ENCODE measurements at regions not wholly inside any gene's neighbourhood (a gene's known extent, or its start where the extent isn't known, plus 50 kb on each side); places are given as distances from the start of the nearest gene placed in this dataset.

DNA sequence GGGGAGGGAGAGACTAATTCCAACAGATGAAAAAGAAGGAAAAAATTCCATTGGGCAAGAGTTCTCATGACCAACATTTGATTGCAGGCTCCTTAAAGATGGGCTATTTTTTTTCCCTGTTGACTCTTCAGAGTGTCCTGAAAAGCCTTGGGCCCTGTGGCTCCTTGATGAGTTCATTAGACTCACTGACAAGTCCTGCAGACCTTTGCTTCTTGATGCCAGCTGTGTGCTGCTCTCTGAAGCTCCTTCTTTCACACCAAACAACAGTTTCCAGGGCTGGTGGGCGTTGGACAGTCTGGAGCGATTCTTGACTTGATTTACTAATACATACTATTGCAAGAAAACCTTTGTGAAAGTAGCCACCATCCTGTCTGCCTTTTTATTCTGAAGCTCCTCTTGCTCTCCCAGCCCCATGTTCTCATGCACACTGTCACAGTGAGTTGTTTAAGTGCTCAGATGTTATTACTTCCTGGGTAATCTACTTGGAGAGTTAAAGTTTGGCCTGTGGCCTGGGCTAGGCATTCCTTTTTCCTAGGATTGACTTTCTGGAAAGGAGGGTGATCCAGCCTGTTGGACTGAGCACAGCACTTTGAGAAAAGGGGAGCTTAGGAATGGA, 250.3 kb downstream of the PTEN start:
- TF ChIP-seq, protein P1, sequence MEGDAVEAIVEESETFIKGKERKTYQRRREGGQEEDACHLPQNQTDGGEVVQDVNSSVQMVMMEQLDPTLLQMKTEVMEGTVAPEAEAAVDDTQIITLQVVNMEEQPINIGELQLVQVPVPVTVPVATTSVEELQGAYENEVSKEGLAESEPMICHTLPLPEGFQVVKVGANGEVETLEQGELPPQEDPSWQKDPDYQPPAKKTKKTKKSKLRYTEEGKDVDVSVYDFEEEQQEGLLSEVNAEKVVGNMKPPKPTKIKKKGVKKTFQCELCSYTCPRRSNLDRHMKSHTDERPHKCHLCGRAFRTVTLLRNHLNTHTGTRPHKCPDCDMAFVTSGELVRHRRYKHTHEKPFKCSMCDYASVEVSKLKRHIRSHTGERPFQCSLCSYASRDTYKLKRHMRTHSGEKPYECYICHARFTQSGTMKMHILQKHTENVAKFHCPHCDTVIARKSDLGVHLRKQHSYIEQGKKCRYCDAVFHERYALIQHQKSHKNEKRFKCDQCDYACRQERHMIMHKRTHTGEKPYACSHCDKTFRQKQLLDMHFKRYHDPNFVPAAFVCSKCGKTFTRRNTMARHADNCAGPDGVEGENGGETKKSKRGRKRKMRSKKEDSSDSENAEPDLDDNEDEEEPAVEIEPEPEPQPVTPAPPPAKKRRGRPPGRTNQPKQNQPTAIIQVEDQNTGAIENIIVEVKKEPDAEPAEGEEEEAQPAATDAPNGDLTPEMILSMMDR (IDR thresholded peaks at IDR 0.05; ENCODE audit: insufficient read depth, low read length, poor library complexity, severe bottlenecking) = no peak
- TF ChIP-seq EZH2phosphoT487 (conservative IDR thresholded peaks at IDR 0.05; ENCODE audit: low read length) = no peak

Measured in SU-DHL-6 (cell line).